ENCODE measurements at regions not wholly inside any gene's neighbourhood (a gene's known extent, or its start where the extent isn't known, plus 50 kb on each side); places are given as distances from the start of the nearest gene placed in this dataset.
"Not testable (repeated sequence)": the region's sequence is repeated elsewhere in the genome, so short reads cannot be mapped to it uniquely, and the experiment has no call there.

DNA sequence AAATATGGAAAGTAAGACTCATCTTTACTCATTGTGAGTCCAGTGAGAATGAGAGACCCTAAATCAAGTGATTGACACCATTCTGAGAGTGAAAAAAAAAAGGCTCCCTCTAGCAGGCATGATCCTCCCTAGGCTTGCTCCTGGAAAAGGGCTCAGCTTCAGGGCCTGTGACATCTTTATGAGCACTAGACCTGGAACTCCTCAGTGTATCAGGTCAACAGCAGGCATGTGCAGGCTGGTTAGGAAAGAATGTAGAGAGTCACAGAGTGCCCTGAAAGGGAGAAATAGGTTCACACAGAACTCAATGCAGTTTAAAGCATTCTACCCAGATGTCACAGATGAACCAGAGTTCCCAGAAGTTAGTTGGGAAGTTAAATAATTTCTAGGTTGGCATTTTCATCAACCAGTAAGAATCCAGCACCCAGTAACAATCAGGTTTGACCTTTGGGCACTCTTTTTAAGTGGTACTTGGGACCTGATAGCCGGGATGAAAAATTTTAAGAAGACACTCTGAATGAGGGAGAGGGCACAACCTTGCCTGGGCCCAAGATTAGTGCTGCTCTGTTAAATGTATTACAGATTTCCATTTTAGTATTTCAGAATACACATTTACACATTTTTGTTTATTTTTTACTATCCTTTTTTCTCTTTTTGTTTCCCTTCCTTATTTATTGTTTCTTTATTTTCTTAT, 828.8 kb downstream of the C12orf50 start:
- no peak for DNase-seq (ENCODE audit: low read depth in 1 of 2, low spot score in 2 of 2)
- no peaks in the 10 kb centered on the region for H3K9me3 ChIP-seq (replicated peaks)
- no peaks in the 10 kb centered on the region for H3K27me3 ChIP-seq (replicated peaks)
- H3K27ac ChIP-seq, result no peak overlapping the region
- H3K4me1 ChIP-seq (replicated peaks), result no peaks in the 10 kb centered on the region
- H3K36me3 ChIP-seq, result no peaks in the 10 kb centered on the region
- H3K4me3 ChIP-seq, result no peak overlapping the region

DNA sequence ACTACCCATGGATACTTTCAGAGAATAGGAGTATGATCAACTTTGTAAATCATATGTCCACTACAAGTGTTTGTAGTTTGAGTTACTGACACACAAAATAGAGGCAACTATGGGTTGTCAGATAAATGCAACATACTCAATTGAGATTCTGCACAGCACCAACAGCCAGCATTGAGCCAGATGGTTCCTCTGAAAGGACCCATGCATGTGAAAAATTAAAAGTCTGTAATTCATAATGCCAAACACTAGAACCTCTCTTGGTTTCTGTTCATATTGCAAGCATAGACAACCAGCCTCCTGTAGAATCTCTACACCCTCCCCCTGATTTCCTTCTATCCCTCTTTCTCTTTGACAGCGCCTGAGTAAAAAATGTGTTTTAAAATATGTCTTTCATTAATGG, 831.0 kb downstream of the C12orf50 start:
- H3K27ac ChIP-seq, result no peak overlapping the region
- H3K27me3 ChIP-seq (replicated peaks), result no peaks in the 10 kb centered on the region
- H3K9me3 ChIP-seq (replicated peaks), result no peaks in the 10 kb centered on the region
- no peaks in the 10 kb centered on the region for H3K4me1 ChIP-seq (replicated peaks)
- no peaks in the 10 kb centered on the region for H3K36me3 ChIP-seq
- DNase-seq (ENCODE audit: low read depth in 1 of 2, low spot score in 2 of 2), result no peak
- H3K4me3 ChIP-seq, result no peak overlapping the region

DNA sequence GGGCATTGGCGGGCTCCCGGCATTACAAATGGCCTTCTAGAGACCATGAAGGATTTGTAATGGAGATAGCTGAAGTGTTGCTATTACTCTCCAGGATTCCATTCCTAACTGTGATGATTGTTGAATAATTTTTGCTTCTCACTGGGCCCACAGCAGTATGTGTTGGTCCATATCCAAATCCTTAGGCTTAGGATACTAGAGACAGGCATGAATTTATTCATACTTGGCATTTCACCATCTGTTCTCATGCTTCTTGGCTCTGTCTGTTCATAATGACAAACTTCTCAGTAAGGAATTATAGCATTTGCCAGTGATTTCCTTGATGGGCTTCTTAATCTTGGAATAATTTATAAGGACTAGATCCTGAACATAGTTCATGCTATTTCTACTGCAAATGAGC, 832.9 kb downstream of the C12orf50 start:
- no peak overlapping the region for H3K27ac ChIP-seq
- no peak for DNase-seq (ENCODE audit: low read depth in 1 of 2, low spot score in 2 of 2)
- H3K4me3 ChIP-seq, result no peak overlapping the region
- H3K27me3 ChIP-seq (replicated peaks), result no peaks in the 10 kb centered on the region
- H3K4me1 ChIP-seq (replicated peaks), result no peaks in the 10 kb centered on the region
- no peaks in the 10 kb centered on the region for H3K9me3 ChIP-seq (replicated peaks)
- no peaks in the 10 kb centered on the region for H3K36me3 ChIP-seq

DNA sequence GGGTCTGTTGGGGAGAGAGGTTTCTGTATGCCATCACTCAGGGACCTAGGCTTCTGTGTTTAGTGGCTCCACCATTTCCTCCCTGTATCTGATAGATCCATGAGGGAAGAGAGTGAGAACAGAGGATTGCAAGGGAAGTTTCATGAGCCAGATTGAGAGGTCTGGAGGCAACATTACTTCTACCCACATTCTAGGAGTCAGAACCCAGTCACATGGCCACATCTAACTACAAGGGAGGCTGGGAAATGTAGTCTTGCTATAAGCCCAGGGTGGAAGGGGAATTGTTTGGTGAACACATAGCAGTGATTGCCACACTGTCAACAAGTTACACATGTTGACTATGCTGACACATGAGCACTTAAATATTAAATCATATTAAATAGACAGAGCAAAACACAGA, 834.8 kb downstream of the C12orf50 start:
- not testable (repeated sequence) for H3K27me3 ChIP-seq (replicated peaks); H3K4me1 ChIP-seq (replicated peaks); H3K9me3 ChIP-seq (replicated peaks); H3K36me3 ChIP-seq; DNase-seq (ENCODE audit: low read depth in 1 of 2, low spot score in 2 of 2); H3K27ac ChIP-seq; H3K4me3 ChIP-seq

DNA sequence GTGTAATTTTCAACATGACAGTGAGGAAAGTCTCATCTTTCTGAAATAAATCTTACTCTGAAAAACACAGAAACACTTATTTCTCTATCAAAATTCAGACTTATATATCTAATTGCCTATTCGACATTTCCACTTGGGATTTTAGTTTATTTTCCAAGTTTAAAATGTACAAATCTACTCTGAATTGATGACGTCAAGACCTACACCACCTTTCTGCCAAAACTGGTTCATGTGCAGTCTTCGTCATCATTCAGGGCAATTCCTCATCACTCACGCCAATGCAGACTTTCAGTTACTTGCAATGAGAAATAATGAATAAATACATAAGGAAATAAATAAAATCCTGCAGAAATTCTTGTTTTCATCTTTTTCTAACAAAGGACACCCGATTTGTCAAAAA, 843.8 kb downstream of the C12orf50 start:
- Histone ChIP-seq H3K36me3 (no peaks in the 10 kb centered on the region), H3K27ac (no peak overlapping the region), H3K27me3 (replicated peaks) (no peaks in the 10 kb centered on the region), H3K4me1 (replicated peaks) (no peaks in the 10 kb centered on the region), H3K4me3 (no peak overlapping the region), H3K9me3 (replicated peaks) (no peaks in the 10 kb centered on the region)
- no peak for DNase-seq (ENCODE audit: low read depth in 1 of 2, low spot score in 2 of 2)

DNA sequence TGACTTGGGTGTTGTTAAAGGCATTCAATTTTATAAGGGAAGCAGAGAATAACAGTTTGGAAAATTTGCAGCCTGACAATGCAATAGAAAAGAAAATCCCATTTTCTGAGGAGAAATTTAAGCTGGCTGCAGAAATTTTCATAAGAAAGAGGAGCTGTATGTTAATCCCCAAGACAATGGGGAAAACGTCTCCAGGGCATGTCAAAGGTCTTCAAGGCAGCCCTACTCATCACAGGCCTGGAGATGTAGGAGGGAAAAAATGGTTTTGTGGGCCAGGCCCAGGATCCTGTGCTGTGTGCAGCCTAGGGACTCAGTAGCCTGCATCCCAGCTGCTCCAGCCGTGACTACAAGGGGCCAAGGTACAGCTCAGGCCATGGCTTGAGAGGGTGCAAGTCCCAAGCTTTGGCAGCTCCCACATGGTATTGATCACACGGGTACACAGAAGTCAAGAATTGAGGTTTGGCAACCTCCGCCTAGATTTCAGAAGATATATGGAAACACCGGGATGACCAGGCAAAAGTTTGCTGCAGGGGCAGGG, 846.4 kb downstream of the C12orf50 start:
- Histone ChIP-seq H3K27ac (no peak overlapping the region), H3K4me3 (no peak overlapping the region), H3K4me1 (replicated peaks) (no peaks in the 10 kb centered on the region), H3K9me3 (replicated peaks) (no peaks in the 10 kb centered on the region), H3K36me3 (no peaks in the 10 kb centered on the region), H3K27me3 (replicated peaks) (no peaks in the 10 kb centered on the region)
- no peak for DNase-seq (ENCODE audit: low read depth in 1 of 2, low spot score in 2 of 2)

DNA sequence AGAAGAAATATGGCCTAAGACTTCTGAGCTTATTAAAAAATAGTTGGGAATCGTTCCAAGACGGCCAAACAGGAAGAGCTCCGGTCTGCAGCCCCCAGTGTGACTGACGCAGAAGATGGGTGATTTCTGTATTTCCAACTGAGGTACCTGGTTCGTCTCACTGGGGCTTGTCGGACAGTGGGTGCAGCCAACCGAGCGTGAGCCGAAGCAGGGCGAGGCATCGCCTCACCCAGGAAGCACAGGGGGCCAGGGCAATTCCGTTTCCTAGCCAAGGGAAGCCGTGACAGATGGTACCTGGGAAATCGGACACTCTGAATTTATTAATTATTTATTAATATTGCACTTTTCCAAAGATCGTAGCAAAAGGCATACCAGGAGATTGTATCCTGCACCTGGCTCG, 857.8 kb downstream of the C12orf50 start:
- Histone ChIP-seq H3K27me3 (replicated peaks) (no peaks in the 10 kb centered on the region), H3K4me3 (no peak overlapping the region)
- no peak for DNase-seq (ENCODE audit: low read depth in 1 of 2, low spot score in 2 of 2)

DNA sequence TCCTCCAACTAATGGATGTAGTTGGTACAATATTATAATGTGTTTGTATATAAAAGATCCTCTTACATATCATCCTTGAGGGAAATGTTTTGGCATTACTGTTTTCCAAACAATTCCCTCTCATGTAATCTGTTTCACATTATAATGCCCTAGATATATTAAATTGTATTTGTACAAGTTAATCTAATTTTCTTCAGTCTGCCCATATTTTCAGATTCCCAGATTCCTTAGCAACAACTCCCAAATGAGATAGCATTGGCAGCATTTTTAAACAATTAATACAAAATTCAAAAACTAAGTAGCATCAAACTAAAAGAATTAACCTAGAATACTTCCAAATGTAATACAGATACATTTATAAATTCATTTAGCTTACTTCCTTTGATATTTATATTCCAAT, 860.2 kb downstream of the C12orf50 start:
- no peak overlapping the region for H3K4me3 ChIP-seq
- no peaks in the 10 kb centered on the region for H3K4me1 ChIP-seq (replicated peaks)
- H3K36me3 ChIP-seq, result no peaks in the 10 kb centered on the region
- no peaks in the 10 kb centered on the region for H3K27me3 ChIP-seq (replicated peaks)
- DNase-seq (ENCODE audit: low read depth in 1 of 2, low spot score in 2 of 2), result no peak
- H3K9me3 ChIP-seq (replicated peaks), result 0 out of 2 replicates have a peak, but pooled peaks cover 7% of the 10 kb centered on the region
- H3K27ac ChIP-seq, result no peak overlapping the region

More for the DNA sequence above, 857.8 kb downstream of the C12orf50 start:
- no peaks in the 10 kb centered on the region for H3K36me3 ChIP-seq
- no peak overlapping the region for H3K27ac ChIP-seq
- H3K9me3 ChIP-seq (replicated peaks), result no peaks in the 10 kb centered on the region
- H3K4me1 ChIP-seq (replicated peaks), result no peaks in the 10 kb centered on the region

DNA sequence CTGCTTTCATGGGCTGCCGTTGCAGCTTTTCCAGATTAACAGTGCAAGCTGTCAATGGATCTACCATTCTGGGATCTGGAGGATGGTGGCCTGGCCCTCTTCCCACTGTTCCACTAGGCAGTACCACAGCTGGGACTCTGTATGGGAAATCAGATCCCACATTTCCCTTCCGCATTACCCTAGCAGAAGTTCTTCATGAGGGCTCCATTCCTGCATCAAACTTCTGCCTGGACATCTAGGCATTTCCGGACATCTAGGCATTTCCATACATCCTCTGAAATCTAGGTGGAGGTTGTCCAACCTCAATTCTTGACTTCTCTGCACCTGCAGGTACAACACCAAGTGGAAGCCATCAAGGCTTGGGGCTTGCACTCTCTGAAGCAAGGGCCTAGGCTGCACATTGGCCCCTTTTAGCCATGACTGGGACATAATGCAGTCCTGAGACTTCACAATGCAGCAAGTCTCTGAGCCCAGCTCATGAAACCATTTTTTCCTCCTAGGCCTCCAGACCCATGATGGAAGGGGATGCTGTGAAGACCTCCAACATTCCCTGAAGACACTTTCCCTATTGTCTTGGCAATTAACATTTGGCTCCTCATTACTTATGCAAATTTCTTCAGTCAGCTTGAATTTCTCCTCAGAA, 863.3 kb downstream of the C12orf50 start:
- no peaks in the 10 kb centered on the region for H3K27me3 ChIP-seq (replicated peaks)
- H3K9me3 ChIP-seq (replicated peaks), result 0 out of 2 replicates have a peak, but pooled peaks cover 7% of the 10 kb centered on the region
- no peaks in the 10 kb centered on the region for H3K4me1 ChIP-seq (replicated peaks)
- H3K4me3 ChIP-seq, result no peak overlapping the region
- H3K27ac ChIP-seq, result no peak overlapping the region
- no peak for DNase-seq (ENCODE audit: low read depth in 1 of 2, low spot score in 2 of 2)
- no peaks in the 10 kb centered on the region for H3K36me3 ChIP-seq

DNA sequence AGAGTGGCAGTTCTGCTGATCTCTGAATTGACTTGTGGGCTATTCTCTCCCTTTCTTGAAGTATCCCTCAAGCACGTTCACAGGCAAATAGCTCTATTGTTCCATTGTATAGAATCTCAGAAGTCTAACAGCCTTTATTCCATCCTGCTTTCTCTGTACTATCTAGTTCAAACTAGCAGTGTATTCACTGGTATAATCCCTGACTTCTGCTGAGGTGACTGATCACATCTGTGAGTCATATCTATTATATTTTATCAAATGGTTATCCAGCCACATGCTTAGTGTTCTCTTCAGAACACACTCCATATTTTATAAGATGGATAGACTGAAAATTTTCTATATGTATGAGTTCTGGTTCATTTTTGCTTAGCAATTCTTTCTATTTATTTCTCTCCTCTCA, 866.1 kb downstream of the C12orf50 start:
- Histone ChIP-seq H3K36me3 (no peaks in the 10 kb centered on the region), H3K9me3 (replicated peaks) (0 out of 2 replicates have a peak, but pooled peaks cover 7% of the 10 kb centered on the region), H3K27ac (no peak overlapping the region), H3K4me1 (replicated peaks) (no peaks in the 10 kb centered on the region), H3K27me3 (replicated peaks) (no peaks in the 10 kb centered on the region), H3K4me3 (no peak overlapping the region)
- DNase-seq (ENCODE audit: low read depth in 1 of 2, low spot score in 2 of 2), result no peak

DNA sequence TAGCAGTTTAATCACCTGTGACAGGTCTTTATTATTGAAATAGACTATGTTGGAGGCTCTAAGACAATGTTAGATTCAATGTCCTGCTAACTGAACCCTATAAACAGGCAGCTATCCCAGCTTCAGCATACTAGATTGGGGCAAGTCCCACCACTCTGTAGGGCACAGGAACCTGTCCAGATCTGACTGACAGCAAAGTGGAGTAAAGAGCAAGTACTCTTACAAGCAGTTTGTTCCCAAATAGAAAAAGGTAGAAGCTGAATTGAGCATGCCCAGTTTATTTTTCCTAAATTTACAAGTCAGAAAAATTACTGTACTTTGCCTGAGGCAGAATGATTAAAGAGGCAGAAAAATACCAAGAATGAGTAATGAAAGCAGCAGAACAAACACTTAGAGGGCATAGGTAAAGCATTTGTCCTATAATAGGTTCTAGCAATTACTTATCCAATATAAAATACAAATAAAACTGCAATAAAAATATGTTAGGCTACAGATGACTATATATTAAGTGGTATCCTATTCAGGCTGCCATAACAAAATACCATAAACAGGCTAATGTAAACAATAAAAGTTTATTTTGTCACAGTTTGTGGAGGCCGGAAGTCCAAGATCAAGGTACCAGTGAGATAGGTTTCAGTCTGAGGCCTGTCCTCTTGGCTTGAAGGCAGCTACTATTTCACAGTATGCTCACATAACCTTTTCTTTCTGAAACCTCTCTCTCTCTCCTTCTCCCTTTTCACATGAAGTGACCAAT, 868.2 kb downstream of the C12orf50 start:
- Histone ChIP-seq H3K27me3 (replicated peaks) (no peaks in the 10 kb centered on the region), H3K4me3 (no peak overlapping the region), H3K27ac (no peak overlapping the region), H3K9me3 (replicated peaks) (peaks cover 9% of the 10 kb centered on the region; the same call in 1 of the 2 replicates), H3K4me1 (replicated peaks) (no peaks in the 10 kb centered on the region), H3K36me3 (no peaks in the 10 kb centered on the region)
- no peak for DNase-seq (ENCODE audit: low read depth in 1 of 2, low spot score in 2 of 2)

DNA sequence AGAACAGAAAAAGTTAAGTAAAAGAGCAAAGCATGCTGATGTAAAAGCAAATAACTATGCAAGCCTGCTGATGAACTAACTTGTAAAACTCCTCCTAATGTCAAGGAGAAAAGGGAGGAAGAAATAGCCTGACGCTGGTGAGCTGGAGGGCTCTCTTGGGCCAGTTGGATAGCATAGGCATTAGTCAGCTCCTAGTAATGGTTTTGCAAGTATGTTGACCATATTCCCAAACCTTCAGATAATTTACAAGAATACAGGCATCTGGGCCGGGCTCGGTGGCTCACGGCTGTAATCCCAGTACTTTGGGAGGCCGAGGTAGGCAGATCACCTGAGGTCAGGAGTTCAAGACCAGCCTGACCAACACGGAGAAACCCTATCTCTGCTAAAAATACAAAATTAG, 871.4 kb downstream of the C12orf50 start:
- H3K27me3 ChIP-seq (replicated peaks), result no peaks in the 10 kb centered on the region
- no peak for DNase-seq (ENCODE audit: low read depth in 1 of 2, low spot score in 2 of 2)
- no peaks in the 10 kb centered on the region for H3K4me1 ChIP-seq (replicated peaks)
- no peaks in the 10 kb centered on the region for H3K36me3 ChIP-seq
- H3K9me3 ChIP-seq (replicated peaks), result peaks cover 2% of the 10 kb centered on the region; the same call in 1 of the 2 replicates
- no peak overlapping the region for H3K27ac ChIP-seq
- H3K4me3 ChIP-seq, result no peak overlapping the region

DNA sequence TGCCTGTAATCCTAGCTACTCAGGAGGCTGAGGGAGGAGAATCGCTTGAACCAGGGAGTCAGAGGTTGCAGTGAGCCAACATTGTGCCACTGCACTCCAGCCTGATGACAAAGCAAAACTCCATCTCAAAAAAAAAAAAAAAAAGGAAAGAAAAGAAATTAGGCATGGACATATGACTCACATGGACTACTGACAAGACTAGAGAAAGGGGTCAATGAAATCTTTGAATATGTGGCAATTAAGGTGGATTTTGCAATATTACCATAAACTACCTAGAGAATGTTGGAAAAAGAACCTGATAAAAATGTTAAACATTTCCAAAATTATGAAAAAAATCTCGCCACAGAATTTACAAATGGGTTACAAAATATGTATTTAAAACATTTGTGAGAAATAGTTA, 873.6 kb downstream of the C12orf50 start:
- H3K27me3 ChIP-seq (replicated peaks), result no peaks in the 10 kb centered on the region
- peaks cover 2% of the 10 kb centered on the region; the same call in 1 of the 2 replicates for H3K9me3 ChIP-seq (replicated peaks)
- no peak for DNase-seq (ENCODE audit: low read depth in 1 of 2, low spot score in 2 of 2)
- no peak overlapping the region for H3K27ac ChIP-seq
- H3K36me3 ChIP-seq, result no peaks in the 10 kb centered on the region
- H3K4me1 ChIP-seq (replicated peaks), result no peaks in the 10 kb centered on the region
- no peak overlapping the region for H3K4me3 ChIP-seq

Measured in SJSA1 (cell line).